ENCODE measurements at regions not wholly inside any gene's neighbourhood (a gene's known extent, or its start where the extent isn't known, plus 50 kb on each side); places are given as distances from the start of the nearest gene placed in this dataset.

DNA sequence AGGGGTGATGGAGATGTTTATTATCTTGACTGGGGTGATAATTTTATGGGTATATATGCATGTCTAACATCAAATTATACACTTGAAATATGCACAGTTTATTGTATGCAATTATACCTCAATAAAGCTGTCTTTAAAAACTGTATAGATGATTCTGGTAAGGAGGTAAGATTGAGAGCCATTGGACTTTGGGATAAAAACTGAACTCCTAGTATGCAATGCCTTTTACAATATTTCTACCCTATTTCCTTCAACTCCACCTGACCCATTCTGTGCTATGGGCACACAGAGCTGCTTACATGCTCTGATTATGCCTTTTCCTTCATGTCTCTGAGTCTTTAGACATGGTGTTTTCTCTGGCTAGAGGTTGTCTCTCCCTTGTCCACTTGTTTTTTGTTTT, 63.9 kb upstream of the UGP2 start:
- Histone ChIP-seq H4K20me1 (ENCODE audit: control insufficient read depth, insufficient read depth, low read length, poor library complexity, severe bottlenecking) (no peaks in the 10 kb centered on the region), H3K27me3 (replicated peaks in 1 of 4; ENCODE audit: control extremely low read depth in 1 of 4, control insufficient read depth in 3 of 4, insufficient read depth in 4 of 4, low read length in 3 of 4) (no peaks in the 10 kb centered on the region), H3K4me2 (replicated peaks; ENCODE audit: low read depth, low read length, poor library complexity, severe bottlenecking) (no peak overlapping the region), H3K36me3 (replicated peaks in 1 of 2; ENCODE audit: control extremely low read depth in 1 of 2, control insufficient read depth in 1 of 2, extremely low read depth in 1 of 2, insufficient read depth in 2 of 2, low read length in 1 of 2) (no peaks in the 10 kb centered on the region), H3K4me1 (ENCODE audit: control insufficient read depth in 2 of 2, insufficient read depth in 2 of 2, low read length in 2 of 2) (no peaks in the 10 kb centered on the region), H3K4me3 (ENCODE audit: control extremely low read depth in 1 of 5, extremely low read depth in 1 of 5, insufficient read depth in 1 of 5, low read depth in 2 of 5, low read length in 4 of 5) (no peak overlapping the region), H3K27ac (ENCODE audit: low read length in 2 of 2) (no peak overlapping the region), H3K79me2 (ENCODE audit: control insufficient read depth, insufficient read depth, low read length) (no peaks in the 10 kb centered on the region), H3K9me3 (ENCODE audit: control extremely low read depth in 1 of 3, control insufficient read depth in 2 of 3, insufficient read depth in 1 of 3, low read length in 2 of 3) (no peaks in the 10 kb centered on the region), H2AFZ (ENCODE audit: insufficient read depth, low read depth, low read length, poor library complexity, severe bottlenecking) (no peak overlapping the region), H3K9ac (ENCODE audit: low read length) (no peak overlapping the region)
- Mint-ChIP-seq H3K4me1 (no peaks in the 10 kb centered on the region), H3K9me3 (ENCODE audit: insufficient read depth) (peaks cover 3% of the 10 kb centered on the region), H3K27ac (no peak overlapping the region), H3K4me3 (no peak overlapping the region), H3K27me3 (no peaks in the 10 kb centered on the region)
- POLR2A ChIA-PET = interaction anchor here (0.6 kb wide), 1 partner anchor 1985 kb away, joined by 3 read pairs; no protein-coding TSS in a partner anchor
- intact Hi-C loops (cut with micrococcal nuclease) = no loop called here
- TF ChIP-seq, protein P1, sequence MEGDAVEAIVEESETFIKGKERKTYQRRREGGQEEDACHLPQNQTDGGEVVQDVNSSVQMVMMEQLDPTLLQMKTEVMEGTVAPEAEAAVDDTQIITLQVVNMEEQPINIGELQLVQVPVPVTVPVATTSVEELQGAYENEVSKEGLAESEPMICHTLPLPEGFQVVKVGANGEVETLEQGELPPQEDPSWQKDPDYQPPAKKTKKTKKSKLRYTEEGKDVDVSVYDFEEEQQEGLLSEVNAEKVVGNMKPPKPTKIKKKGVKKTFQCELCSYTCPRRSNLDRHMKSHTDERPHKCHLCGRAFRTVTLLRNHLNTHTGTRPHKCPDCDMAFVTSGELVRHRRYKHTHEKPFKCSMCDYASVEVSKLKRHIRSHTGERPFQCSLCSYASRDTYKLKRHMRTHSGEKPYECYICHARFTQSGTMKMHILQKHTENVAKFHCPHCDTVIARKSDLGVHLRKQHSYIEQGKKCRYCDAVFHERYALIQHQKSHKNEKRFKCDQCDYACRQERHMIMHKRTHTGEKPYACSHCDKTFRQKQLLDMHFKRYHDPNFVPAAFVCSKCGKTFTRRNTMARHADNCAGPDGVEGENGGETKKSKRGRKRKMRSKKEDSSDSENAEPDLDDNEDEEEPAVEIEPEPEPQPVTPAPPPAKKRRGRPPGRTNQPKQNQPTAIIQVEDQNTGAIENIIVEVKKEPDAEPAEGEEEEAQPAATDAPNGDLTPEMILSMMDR (IDR thresholded peaks at IDR 0.05) = no peak
- TF ChIP-seq EZH2 (IDR thresholded peaks at IDR 0.05; ENCODE audit: borderline replicate concordance, insufficient read depth, low read depth, low read length, poor library complexity, severe bottlenecking) = no peak
- DNase-seq (no peak), ATAC-seq (ENCODE audit: low read depth) (no peak)
- CTCF ChIA-PET = no interaction called here

DNA sequence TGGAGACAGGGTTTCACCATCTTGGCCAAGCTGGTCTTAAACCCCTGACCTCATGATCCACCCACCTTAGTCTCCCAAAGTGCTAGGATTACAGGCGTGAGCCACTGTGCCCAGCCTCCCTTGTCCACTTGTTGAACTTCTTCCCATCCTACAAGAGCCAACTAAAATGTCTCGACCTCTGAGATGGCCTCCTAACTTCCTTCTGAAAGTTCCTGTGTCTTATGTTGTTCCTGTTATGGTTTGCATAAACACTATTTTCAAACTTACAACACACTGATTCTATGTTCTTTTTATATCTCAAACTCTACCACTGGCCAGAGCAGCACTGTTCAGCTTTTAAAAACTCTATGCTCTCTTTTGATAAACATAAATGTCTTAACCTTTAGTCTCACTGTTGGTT, 63.3 kb upstream of the UGP2 start:
- no peak overlapping the region for H3K4me3 Mint-ChIP-seq
- H3K27ac Mint-ChIP-seq = no peak overlapping the region
- Histone ChIP-seq H3K4me2 (replicated peaks; ENCODE audit: low read depth, low read length, poor library complexity, severe bottlenecking) (no peak overlapping the region), H2AFZ (ENCODE audit: insufficient read depth, low read depth, low read length, poor library complexity, severe bottlenecking) (no peak overlapping the region), H3K36me3 (replicated peaks in 1 of 2; ENCODE audit: control extremely low read depth in 1 of 2, control insufficient read depth in 1 of 2, extremely low read depth in 1 of 2, insufficient read depth in 2 of 2, low read length in 1 of 2) (no peaks in the 10 kb centered on the region), H3K4me3 (ENCODE audit: control extremely low read depth in 1 of 5, extremely low read depth in 1 of 5, insufficient read depth in 1 of 5, low read depth in 2 of 5, low read length in 4 of 5) (no peak overlapping the region), H3K9me3 (ENCODE audit: control extremely low read depth in 1 of 3, control insufficient read depth in 2 of 3, insufficient read depth in 1 of 3, low read length in 2 of 3) (no peaks in the 10 kb centered on the region), H3K79me2 (ENCODE audit: control insufficient read depth, insufficient read depth, low read length) (no peaks in the 10 kb centered on the region), H3K4me1 (ENCODE audit: control insufficient read depth in 2 of 2, insufficient read depth in 2 of 2, low read length in 2 of 2) (no peaks in the 10 kb centered on the region), H4K20me1 (ENCODE audit: control insufficient read depth, insufficient read depth, low read length, poor library complexity, severe bottlenecking) (no peaks in the 10 kb centered on the region), H3K9ac (ENCODE audit: low read length) (no peak overlapping the region), H3K27ac (ENCODE audit: low read length in 2 of 2) (no peak overlapping the region), H3K27me3 (replicated peaks in 1 of 4; ENCODE audit: control extremely low read depth in 1 of 4, control insufficient read depth in 3 of 4, insufficient read depth in 4 of 4, low read length in 3 of 4) (no peaks in the 10 kb centered on the region)
- TF ChIP-seq EZH2 (IDR thresholded peaks at IDR 0.05; ENCODE audit: borderline replicate concordance, insufficient read depth, low read depth, low read length, poor library complexity, severe bottlenecking) = no peak
- TF ChIP-seq, protein P1 (IDR thresholded peaks at IDR 0.05) = no peak
- ATAC-seq (ENCODE audit: low read depth) (no peak), DNase-seq (no peak)
- CTCF ChIA-PET = no interaction called here
- no CpG with 5 or more reads among the region's 2 CpGs for WGBS (ENCODE audit: insufficient coverage)
- intact Hi-C loops (cut with micrococcal nuclease) = no loop called here
- peaks cover 3% of the 10 kb centered on the region for H3K9me3 Mint-ChIP-seq (ENCODE audit: insufficient read depth)
- no peaks in the 10 kb centered on the region for H3K27me3 Mint-ChIP-seq
- POLR2A ChIA-PET = interaction anchor here (0.6 kb wide), 1 partner anchor 1985 kb away, joined by 3 read pairs; no protein-coding TSS in a partner anchor
- H3K4me1 Mint-ChIP-seq = no peaks in the 10 kb centered on the region

Measured in B cell (primary cell).